A673 (cell line): ENCODE measurements at regions not wholly inside any gene's neighbourhood (a gene's known extent, or its start where the extent isn't known, plus 50 kb on each side); places are given as distances from the start of the nearest gene placed in this dataset.

Source experiments
- BruUV-seq: library from RNA; stranded (reverse); fragments of 400-500 nt; replicated peaks from 2 replicates; lab custom pipeline; 2021; lab: Mats Ljungman, UMichigan
- CTCF ChIA-PET: fragments of 300-600 bp; sonication (Branson Sonifier 250); formaldehyde crosslinking; loops from one replicate; lab custom pipeline; 2022; ENCODE audit warnings: antibody characterized with exemption; lab: Charles Lee
- POLR2A ChIA-PET: fragments of 300-600 bp; sonication (Branson Sonifier 250); formaldehyde crosslinking; loops from one replicate; lab custom pipeline; 2022; ENCODE audit warnings: antibody characterized with exemption; ENCODE audit not compliant: low non-redundant PET; lab: Charles Lee
- DNase-seq: peaks from one replicate; pipeline ENCODE4 v3.0.0-alpha.2; 2015; ENCODE audit warnings: low spot score
- H3K27ac ChIP-seq: fragments of 200-600 bp; sonication (generic); 2 replicates; pipeline ENCODE4 v1.5.1; 2016; ENCODE audit warnings: mixed run types, low read depth, mild to moderate bottlenecking, mixed read lengths, antibody characterized with exemption, low read length; ENCODE audit not compliant: poor library complexity, severe bottlenecking
- H3K27me3 ChIP-seq: fragments of 200-600 bp; sonication (generic); replicated peaks from 2 replicates; pipeline ENCODE4 v1.6.1; 2017; ENCODE audit warnings: mixed run types, low read depth, mild to moderate bottlenecking, mixed read lengths, antibody characterized with exemption, low read length; ENCODE audit not compliant: insufficient read depth, poor library complexity
- H3K36me3 ChIP-seq: fragments of 200-600 bp; sonication (generic); 2 replicates; pipeline ENCODE4 v1.6.1; 2016; ENCODE audit warnings: mixed run types, mild to moderate bottlenecking, mixed read lengths, antibody characterized with exemption, low read length; ENCODE audit not compliant: insufficient read depth, poor library complexity, severe bottlenecking
- H3K4me1 ChIP-seq: fragments of 200-600 bp; sonication (generic); 2 replicates; pipeline ENCODE4 v1.6.1; 2017; ENCODE audit warnings: mixed run types, mild to moderate bottlenecking, mixed read lengths, antibody characterized with exemption, low read length; ENCODE audit not compliant: insufficient read depth, poor library complexity, severe bottlenecking
- H3K4me3 ChIP-seq: fragments of 200-600 bp; sonication (generic); 2 replicates; pipeline ENCODE4 v1.5.1; 2016; ENCODE audit warnings: low read depth, mixed run types, mild to moderate bottlenecking, mixed read lengths, low read length; ENCODE audit not compliant: poor library complexity, severe bottlenecking
- H3K9me3 ChIP-seq: fragments of 200-600 bp; sonication (generic); 2 replicates; pipeline ENCODE4 v1.6.1; 2016; ENCODE audit warnings: mixed run types, low read depth, mild to moderate bottlenecking, mixed read lengths, antibody characterized with exemption, low read length; ENCODE audit not compliant: poor library complexity, severe bottlenecking
- EZH2 ChIP-seq: fragments of 200-600 bp; sonication (generic); IDR thresholded peaks from 2 replicates; pipeline ENCODE4 v1.6.1; 2017; ENCODE audit warnings: borderline replicate concordance, low read depth, mild to moderate bottlenecking, mixed read lengths, antibody characterized with exemption, low read length; ENCODE audit not compliant: poor library complexity, severe bottlenecking
- intact Hi-C: fragments of 100-400 bp; cut with micrococcal nuclease; formaldehyde crosslinking; loops from one replicate; pipeline ENCODE4 v1.10.0; 2022; ENCODE audit not compliant: unreplicated experiment
- TF ChIP-seq, protein P1 (sequence below): fragments of 300-800, 200-600 bp; sonication (generic); conservative IDR thresholded peaks from 2 replicates; pipeline ENCODE4 v1.5.1; 2017; ENCODE audit warnings: low read depth, mild to moderate bottlenecking, antibody characterized with exemption, low read length, moderate library complexity, mixed read lengths

DNA sequence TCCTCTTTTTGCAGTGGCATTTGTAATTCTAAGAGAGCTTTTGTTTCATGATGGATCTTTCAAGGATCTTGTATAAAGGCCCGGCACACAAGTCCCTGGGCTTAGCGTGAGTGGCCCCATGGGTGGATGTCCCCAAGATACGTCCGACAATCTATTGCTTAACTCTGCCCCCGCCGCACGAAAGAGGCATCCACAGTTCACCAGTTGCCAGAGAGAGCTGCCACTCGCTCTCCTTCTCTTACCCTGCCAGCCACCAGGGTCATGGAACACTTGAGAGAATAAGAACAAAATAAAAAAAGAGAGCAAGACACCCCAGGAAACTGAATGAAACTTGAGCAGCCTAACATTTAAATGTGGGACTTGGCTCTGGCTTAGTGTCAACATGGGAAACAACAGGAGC is 92.3 kb downstream of the CTAGE1 start:
- intact Hi-C loops: no loop called here
- TF ChIP-seq EZH2: no peak
- TF ChIP-seq, protein P1, sequence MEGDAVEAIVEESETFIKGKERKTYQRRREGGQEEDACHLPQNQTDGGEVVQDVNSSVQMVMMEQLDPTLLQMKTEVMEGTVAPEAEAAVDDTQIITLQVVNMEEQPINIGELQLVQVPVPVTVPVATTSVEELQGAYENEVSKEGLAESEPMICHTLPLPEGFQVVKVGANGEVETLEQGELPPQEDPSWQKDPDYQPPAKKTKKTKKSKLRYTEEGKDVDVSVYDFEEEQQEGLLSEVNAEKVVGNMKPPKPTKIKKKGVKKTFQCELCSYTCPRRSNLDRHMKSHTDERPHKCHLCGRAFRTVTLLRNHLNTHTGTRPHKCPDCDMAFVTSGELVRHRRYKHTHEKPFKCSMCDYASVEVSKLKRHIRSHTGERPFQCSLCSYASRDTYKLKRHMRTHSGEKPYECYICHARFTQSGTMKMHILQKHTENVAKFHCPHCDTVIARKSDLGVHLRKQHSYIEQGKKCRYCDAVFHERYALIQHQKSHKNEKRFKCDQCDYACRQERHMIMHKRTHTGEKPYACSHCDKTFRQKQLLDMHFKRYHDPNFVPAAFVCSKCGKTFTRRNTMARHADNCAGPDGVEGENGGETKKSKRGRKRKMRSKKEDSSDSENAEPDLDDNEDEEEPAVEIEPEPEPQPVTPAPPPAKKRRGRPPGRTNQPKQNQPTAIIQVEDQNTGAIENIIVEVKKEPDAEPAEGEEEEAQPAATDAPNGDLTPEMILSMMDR: no peak
- BruUV-seq: no TSS peak
- Histone ChIP-seq H3K9me3 (no peaks in the 10 kb centered on the region), H3K27ac (no peak overlapping the region), H3K4me1 (no peaks in the 10 kb centered on the region), H3K36me3 (no peaks in the 10 kb centered on the region), H3K27me3 (peaks cover 24% of the 10 kb centered on the region), H3K4me3 (no peak overlapping the region)
- CTCF ChIA-PET: no interaction called here
- DNase-seq: no peak
- POLR2A ChIA-PET: no interaction called here

DNA sequence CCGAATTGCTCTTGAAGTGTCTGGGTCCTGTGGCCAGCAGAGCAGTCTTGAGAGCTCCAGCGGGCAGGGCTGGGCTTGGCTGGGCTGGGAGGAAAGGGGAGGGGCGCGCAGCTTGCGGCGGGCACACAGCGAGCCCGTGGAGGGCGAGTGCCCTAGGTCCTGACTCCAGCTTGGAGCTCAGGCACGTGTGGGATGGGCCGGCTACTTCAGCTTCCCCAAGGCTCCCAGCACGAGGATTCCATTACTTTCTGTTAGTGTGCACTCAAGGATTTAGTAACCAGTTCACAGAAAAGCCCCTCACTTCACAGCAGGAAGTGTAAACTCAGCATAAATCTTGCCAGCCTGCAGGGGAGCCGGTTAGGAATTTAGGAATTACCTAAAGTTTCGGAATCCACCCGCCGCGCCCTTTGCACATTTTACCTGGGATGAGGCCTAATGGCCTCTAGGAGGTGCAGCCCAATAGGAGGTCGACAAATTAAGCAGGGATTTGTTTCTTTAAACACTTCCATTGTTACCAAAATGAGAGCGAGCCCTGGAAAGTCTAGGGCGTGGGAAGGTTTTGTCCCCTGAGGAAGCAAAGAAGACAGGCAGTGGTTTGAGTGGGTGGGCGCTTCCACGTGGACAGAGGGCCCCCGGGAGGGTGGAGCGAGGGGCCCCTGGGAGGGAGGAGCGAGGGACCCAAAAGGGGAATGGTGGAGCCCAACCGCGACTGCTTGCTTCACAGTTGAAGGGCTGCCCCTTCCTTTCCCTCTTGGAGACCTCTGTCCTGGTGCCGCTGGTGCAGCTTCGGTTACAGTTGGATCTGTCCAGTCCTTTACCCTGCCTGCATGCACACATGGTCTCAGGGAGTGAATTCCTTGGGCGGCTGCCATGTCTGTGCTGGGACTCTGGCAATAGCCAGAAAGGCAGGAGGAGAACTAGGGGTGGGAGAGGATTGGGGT is 93.3 kb downstream of the CTAGE1 start:
- intact Hi-C loops: no loop called here
- ChIA-PET CTCF (no interaction called here), POLR2A (no interaction called here)
- peaks cover 15% of the 10 kb centered on the region for H3K27me3 ChIP-seq
- H3K27ac ChIP-seq: no peak overlapping the region
- no peaks in the 10 kb centered on the region for H3K9me3 ChIP-seq
- DNase-seq: peak; percentile 7
- H3K36me3 ChIP-seq: no peaks in the 10 kb centered on the region
- TF ChIP-seq, protein P1: 0 out of 2 replicates have a peak, but pooled peaks have one; percentile 9
- no peak for TF ChIP-seq EZH2
- no TSS peak for BruUV-seq
- no peaks in the 10 kb centered on the region for H3K4me1 ChIP-seq
- H3K4me3 ChIP-seq: no peak overlapping the region

DNA sequence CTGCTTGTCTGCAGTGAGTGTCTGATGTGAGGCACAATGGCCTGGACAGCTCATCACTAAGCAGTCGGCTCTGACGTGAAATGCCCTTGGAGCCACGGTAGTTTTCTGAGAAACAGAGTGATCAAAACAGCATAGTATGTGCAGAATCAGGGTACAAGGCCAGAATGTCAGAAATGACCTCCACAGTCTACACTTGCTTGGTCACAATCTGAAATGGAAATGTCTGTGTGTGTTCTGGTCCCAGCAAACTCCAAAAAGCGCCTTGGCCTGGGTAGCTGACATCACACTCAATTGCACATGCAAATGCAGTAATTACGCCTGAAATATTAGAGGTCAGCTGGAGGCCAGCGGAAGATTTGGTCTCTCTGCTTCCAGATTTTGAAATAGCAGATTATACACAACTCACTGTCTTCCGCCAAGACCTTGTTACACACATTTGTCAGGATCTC is 95.4 kb downstream of the CTAGE1 start:
- intact Hi-C loops: no loop called here
- Histone ChIP-seq H3K27me3 (peaks cover 20% of the 10 kb centered on the region), H3K36me3 (no peaks in the 10 kb centered on the region), H3K4me1 (no peaks in the 10 kb centered on the region), H3K4me3 (no peak overlapping the region), H3K27ac (no peak overlapping the region), H3K9me3 (no peaks in the 10 kb centered on the region)
- POLR2A ChIA-PET: no interaction called here
- CTCF ChIA-PET: no interaction called here
- DNase-seq: no peak
- no peak for TF ChIP-seq EZH2
- TF ChIP-seq, protein P1: no peak
- no TSS peak for BruUV-seq
